MM.1S (cell line): ENCODE measurements at regions not wholly inside any gene's neighbourhood (a gene's known extent, or its start where the extent isn't known, plus 50 kb on each side); places are given as distances from the start of the nearest gene placed in this dataset.

ENCODE experiments used
- DNase-seq: peaks from one replicate; pipeline ENCODE4 v3.0.0-alpha.2; 2015
- H2AFZ ChIP-seq: fragments of 300-600 bp; sonication (generic); 2 replicates; pipeline ENCODE4 v1.6.0; 2016; ENCODE audit warnings: antibody characterized with exemption, low read length
- H3F3A ChIP-seq: fragments of 300-600 bp; sonication (generic); 2 replicates; pipeline ENCODE4 v1.6.1; 2016; ENCODE audit warnings: mild to moderate bottlenecking, antibody characterized with exemption, low read length, moderate library complexity, mixed read lengths; ENCODE audit not compliant: insufficient read depth
- H3K27ac ChIP-seq: fragments of 300-600 bp; sonication (generic); 2 replicates; pipeline ENCODE4 v1.5.1; 2016; ENCODE audit warnings: mild to moderate bottlenecking, low read length
- H3K27me3 ChIP-seq: fragments of 300-600 bp; sonication (generic); replicated peaks from 2 replicates; pipeline ENCODE4 v1.6.0; 2016; ENCODE audit warnings: low read length; ENCODE audit not compliant: insufficient read depth
- H3K36me3 ChIP-seq: fragments of 300-600 bp; sonication (generic); replicated peaks from 2 replicates; pipeline ENCODE4 v1.6.1; 2016; ENCODE audit warnings: mild to moderate bottlenecking, low read length, mixed read lengths; ENCODE audit not compliant: insufficient read depth
- H3K4me1 ChIP-seq: fragments of 300-600 bp; sonication (generic); 2 replicates; pipeline ENCODE4 v1.6.1; 2016; ENCODE audit warnings: low read length, mixed read lengths
- H3K4me2 ChIP-seq: fragments of 300-600 bp; sonication (generic); 2 replicates; pipeline ENCODE4 v1.6.0; 2016; ENCODE audit warnings: low read depth, low read length
- H3K4me3 ChIP-seq: fragments of 300-600 bp; sonication (generic); 2 replicates; pipeline ENCODE4 v1.5.1; 2016; ENCODE audit warnings: low read length, mixed read lengths
- H3K79me2 ChIP-seq: fragments of 300-600 bp; sonication (generic); 2 replicates; pipeline ENCODE4 v1.6.1; 2016; ENCODE audit warnings: mixed run types, low read length, mixed read lengths
- H3K9ac ChIP-seq: fragments of 300-600 bp; sonication (generic); 2 replicates; pipeline ENCODE4 v1.6.1; 2016; ENCODE audit warnings: low read length, mixed read lengths
- H3K9me2 ChIP-seq: fragments of 300-600 bp; sonication (generic); replicated peaks from 2 replicates; pipeline ENCODE4 v1.6.1; 2016; ENCODE audit warnings: mild to moderate bottlenecking, low read length, mixed read lengths; ENCODE audit not compliant: insufficient read depth
- H3K9me3 ChIP-seq: fragments of 300-600 bp; sonication (generic); replicated peaks from 2 replicates; pipeline ENCODE4 v1.6.1; 2016; ENCODE audit warnings: mild to moderate bottlenecking, low read length, mixed read lengths; ENCODE audit not compliant: insufficient read depth
- H4K20me1 ChIP-seq: fragments of 300-600 bp; sonication (generic); 2 replicates; pipeline ENCODE4 v1.6.1; 2016; ENCODE audit warnings: mild to moderate bottlenecking, low read length, moderate library complexity, mixed read lengths; ENCODE audit not compliant: insufficient read depth
- EZH2 ChIP-seq: fragments of 300-600 bp; sonication (generic); optimal IDR thresholded peaks from 2 replicates; pipeline ENCODE3; 2017; ENCODE audit warnings: low read depth, mild to moderate bottlenecking, antibody characterized with exemption, low read length, mixed read lengths
- EZH2phosphoT487 ChIP-seq: fragments of 300-600 bp; sonication (generic); IDR thresholded peaks from 2 replicates; pipeline ENCODE4 v1.6.1; 2018; ENCODE audit warnings: antibody characterized with exemption, low read length
- TF ChIP-seq, protein P1 (sequence below): fragments of 300-600 bp; sonication (generic); IDR thresholded peaks from 2 replicates; pipeline ENCODE4 v1.5.1; 2016; ENCODE audit warnings: antibody characterized with exemption, low read length, mixed read lengths

DNA sequence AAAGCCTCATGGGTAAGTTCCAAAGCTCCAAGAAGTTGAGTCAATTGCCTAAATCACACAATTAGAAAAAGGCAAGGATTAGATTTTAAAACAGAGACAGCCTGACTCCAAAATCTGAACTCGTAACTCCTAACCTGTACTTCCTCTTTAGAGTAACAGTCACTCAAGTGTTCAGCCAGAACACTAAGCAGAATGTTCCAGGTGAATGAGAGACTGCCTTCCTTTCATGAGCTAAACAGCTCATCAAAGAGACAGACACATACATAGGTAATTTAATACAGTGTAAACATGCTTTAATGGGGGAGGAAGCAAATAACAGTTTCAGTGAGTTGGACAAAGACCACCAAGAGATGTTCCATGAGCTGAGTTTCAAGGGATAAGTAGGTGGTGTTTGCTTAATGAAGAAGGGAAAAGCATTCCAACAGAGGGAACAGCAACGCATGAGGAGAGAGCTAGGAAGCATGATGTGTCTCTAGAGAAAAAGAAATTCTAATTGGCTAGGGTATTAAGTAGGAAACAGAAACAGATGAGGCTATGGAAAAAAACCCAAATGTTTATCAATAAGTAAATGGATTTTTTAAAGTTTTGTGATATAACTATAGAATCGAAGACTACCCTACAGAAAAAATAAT, 403.9 kb downstream of the MED13L start:
- no peak overlapping the region for H2AFZ ChIP-seq
- no peaks in the 10 kb centered on the region for H4K20me1 ChIP-seq
- no peaks in the 10 kb centered on the region for H3K9me3 ChIP-seq
- H3K4me3 ChIP-seq, result no peak overlapping the region
- no peaks in the 10 kb centered on the region for H3F3A ChIP-seq
- no peaks in the 10 kb centered on the region for H3K36me3 ChIP-seq
- no peak overlapping the region for H3K4me2 ChIP-seq
- no peaks in the 10 kb centered on the region for H3K27me3 ChIP-seq
- TF ChIP-seq, protein P1, sequence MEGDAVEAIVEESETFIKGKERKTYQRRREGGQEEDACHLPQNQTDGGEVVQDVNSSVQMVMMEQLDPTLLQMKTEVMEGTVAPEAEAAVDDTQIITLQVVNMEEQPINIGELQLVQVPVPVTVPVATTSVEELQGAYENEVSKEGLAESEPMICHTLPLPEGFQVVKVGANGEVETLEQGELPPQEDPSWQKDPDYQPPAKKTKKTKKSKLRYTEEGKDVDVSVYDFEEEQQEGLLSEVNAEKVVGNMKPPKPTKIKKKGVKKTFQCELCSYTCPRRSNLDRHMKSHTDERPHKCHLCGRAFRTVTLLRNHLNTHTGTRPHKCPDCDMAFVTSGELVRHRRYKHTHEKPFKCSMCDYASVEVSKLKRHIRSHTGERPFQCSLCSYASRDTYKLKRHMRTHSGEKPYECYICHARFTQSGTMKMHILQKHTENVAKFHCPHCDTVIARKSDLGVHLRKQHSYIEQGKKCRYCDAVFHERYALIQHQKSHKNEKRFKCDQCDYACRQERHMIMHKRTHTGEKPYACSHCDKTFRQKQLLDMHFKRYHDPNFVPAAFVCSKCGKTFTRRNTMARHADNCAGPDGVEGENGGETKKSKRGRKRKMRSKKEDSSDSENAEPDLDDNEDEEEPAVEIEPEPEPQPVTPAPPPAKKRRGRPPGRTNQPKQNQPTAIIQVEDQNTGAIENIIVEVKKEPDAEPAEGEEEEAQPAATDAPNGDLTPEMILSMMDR, result no peak
- TF ChIP-seq EZH2 (no peak), EZH2phosphoT487 (no peak)
- no peaks in the 10 kb centered on the region for H3K79me2 ChIP-seq
- H3K9me2 ChIP-seq, result no peaks in the 10 kb centered on the region
- H3K27ac ChIP-seq, result no peak overlapping the region
- no peak overlapping the region for H3K9ac ChIP-seq
- no peaks in the 10 kb centered on the region for H3K4me1 ChIP-seq
- no peak for DNase-seq

DNA sequence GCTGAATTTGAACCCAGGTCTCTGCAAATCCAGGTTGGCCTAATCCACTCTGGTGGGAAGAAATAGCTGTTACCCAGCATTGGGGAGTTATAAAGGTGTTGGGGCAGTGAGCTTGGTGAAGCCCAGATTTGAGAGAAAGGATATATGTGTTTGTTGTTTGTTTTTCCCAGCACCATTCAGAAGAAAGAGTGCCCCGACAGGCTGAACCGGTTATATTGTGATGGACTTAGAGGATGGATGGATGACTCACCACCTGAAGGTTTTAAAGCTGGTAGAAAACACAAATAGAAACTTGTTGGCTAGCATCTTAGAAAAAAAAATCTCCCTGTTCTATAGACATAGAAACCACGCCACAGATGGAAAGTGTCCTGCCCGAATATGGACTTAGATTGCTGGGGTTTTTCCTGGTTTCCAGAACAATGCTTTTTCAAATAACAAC, 404.6 kb downstream of the MED13L start:
- Histone ChIP-seq H3K27me3 (no peaks in the 10 kb centered on the region), H3K36me3 (no peaks in the 10 kb centered on the region), H3K9ac (no peak overlapping the region), H3K9me3 (no peaks in the 10 kb centered on the region), H3K27ac (no peak overlapping the region), H3K79me2 (no peaks in the 10 kb centered on the region), H3K4me3 (no peak overlapping the region), H4K20me1 (no peaks in the 10 kb centered on the region), H3K4me1 (no peaks in the 10 kb centered on the region), H3K9me2 (no peaks in the 10 kb centered on the region), H3K4me2 (no peak overlapping the region), H3F3A (no peaks in the 10 kb centered on the region), H2AFZ (no peak overlapping the region)
- DNase-seq, result no peak
- TF ChIP-seq, protein P1, result no peak
- no peak for TF ChIP-seq EZH2phosphoT487
- TF ChIP-seq EZH2, result no peak

DNA sequence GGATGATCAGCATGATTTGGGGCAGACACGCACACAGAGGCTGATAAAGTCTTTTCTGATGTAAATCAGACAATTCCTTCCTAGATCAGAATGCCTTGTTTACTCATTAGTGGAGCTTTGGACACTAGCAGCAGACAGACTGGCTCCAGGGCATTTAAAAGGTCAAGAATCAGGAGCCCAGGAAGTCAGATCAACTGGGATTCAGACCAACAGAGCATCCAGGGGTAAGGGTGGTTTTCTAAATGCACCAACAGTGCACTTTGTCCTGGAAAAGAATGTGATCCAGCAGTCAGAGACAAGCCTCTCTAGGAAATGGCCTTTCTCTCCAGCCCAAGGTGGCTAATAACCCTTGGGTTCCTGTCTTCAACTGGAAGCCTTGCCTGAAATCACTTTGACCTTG, 405.3 kb downstream of the MED13L start:
- H4K20me1 ChIP-seq, result no peaks in the 10 kb centered on the region
- no peak overlapping the region for H3K4me2 ChIP-seq
- TF ChIP-seq, protein P1, result no peak
- no peak for TF ChIP-seq EZH2
- no peak for TF ChIP-seq EZH2phosphoT487
- no peaks in the 10 kb centered on the region for H3K36me3 ChIP-seq
- H2AFZ ChIP-seq, result no peak overlapping the region
- DNase-seq, result no peak
- no peak overlapping the region for H3K9ac ChIP-seq
- no peak overlapping the region for H3K4me3 ChIP-seq
- no peak overlapping the region for H3K27ac ChIP-seq
- H3K27me3 ChIP-seq, result no peaks in the 10 kb centered on the region
- no peaks in the 10 kb centered on the region for H3F3A ChIP-seq
- H3K9me2 ChIP-seq, result no peaks in the 10 kb centered on the region
- no peaks in the 10 kb centered on the region for H3K9me3 ChIP-seq
- H3K79me2 ChIP-seq, result no peaks in the 10 kb centered on the region
- H3K4me1 ChIP-seq, result no peaks in the 10 kb centered on the region
